Cardiac muscle cell (in vitro differentiated cells and primary cell): ENCODE measurements at regions not wholly inside any gene's neighbourhood (a gene's known extent, or its start where the extent isn't known, plus 50 kb on each side); places are given as distances from the start of the nearest gene placed in this dataset.
A peak's percentile ranks its signal among the peaks of the same experiment; 100 is the strongest.

ENCODE experiments used
- DNase-seq, 2 donors: peaks; one replicate each; pipeline versions ENCODE4 v3.0.0 to v3.0.0-alpha.2; 2010 to 2017; ENCODE audit warnings: low read depth in 1 of 2, low spot score in 1 of 2
- H3K27ac ChIP-seq: fragments of 200-600 bp; sonication (generic); 2 replicates; pipeline ENCODE4 v1.5.1; 2016
- H3K27me3 ChIP-seq: fragments of 200-600 bp; sonication (generic); 2 replicates; pipeline ENCODE4 v1.6.0; 2016; ENCODE audit warnings: control low read depth
- H3K36me3 ChIP-seq: fragments of 200-600 bp; sonication (generic); 2 replicates; pipeline ENCODE4 v1.5.1; 2016; ENCODE audit warnings: control low read depth
- H3K4me1 ChIP-seq: fragments of 200-600 bp; sonication (generic); 2 replicates; pipeline ENCODE4 v1.8.1; 2017; ENCODE audit warnings: low read depth, mild to moderate bottlenecking, mixed run types
- H3K4me3 ChIP-seq: fragments of 200-600 bp; sonication (generic); 2 replicates; pipeline ENCODE4 v1.5.1; 2016; ENCODE audit warnings: mild to moderate bottlenecking
- H3K9me3 ChIP-seq: fragments of 200-600 bp; sonication (generic); 2 replicates; pipeline ENCODE4 v1.5.1; 2017; ENCODE audit warnings: low read depth, mild to moderate bottlenecking, control low read depth
- CTCF ChIP-seq: IDR thresholded peaks from 2 replicates; pipeline ENCODE4 v1.5.1; 2012; ENCODE audit warnings: low read depth, mild to moderate bottlenecking, low read length

- Histone ChIP-seq H3K4me3 (no peak overlapping the region), H3K4me1 (no peaks in the 10 kb centered on the region), H3K27ac (no peak overlapping the region), H3K36me3 (no peaks in the 10 kb centered on the region), H3K27me3 (no peaks in the 10 kb centered on the region), H3K9me3 (no peaks in the 10 kb centered on the region)
- TF ChIP-seq CTCF, result no peak
- no peak for DNase-seq
These were observed 268.2 kb upstream of the UMPS start for GRCh38 chr3:124461838-124462632.

GRCh38 chr3:124463234-124463633 is 267.0 kb upstream of the UMPS start:
- no peak overlapping the region for H3K27ac ChIP-seq
- no peak for DNase-seq
- H3K4me3 ChIP-seq, result no peak overlapping the region
- no peak for TF ChIP-seq CTCF
- H3K27me3 ChIP-seq, result no peaks in the 10 kb centered on the region
- no peaks in the 10 kb centered on the region for H3K4me1 ChIP-seq
- no peaks in the 10 kb centered on the region for H3K36me3 ChIP-seq
- no peaks in the 10 kb centered on the region for H3K9me3 ChIP-seq

- Histone ChIP-seq H3K27ac (no peak overlapping the region), H3K27me3 (no peaks in the 10 kb centered on the region), H3K36me3 (no peaks in the 10 kb centered on the region), H3K4me1 (no peaks in the 10 kb centered on the region), H3K9me3 (no peaks in the 10 kb centered on the region), H3K4me3 (no peak overlapping the region)
- peak; percentile 52 to 57 for DNase-seq
- TF ChIP-seq CTCF, result peak; percentile 99
These were observed 262.0 kb upstream of the UMPS start for GRCh38 chr3:124467980-124468902.

- H3K27ac ChIP-seq, result no peak overlapping the region
- H3K4me1 ChIP-seq, result no peaks in the 10 kb centered on the region
- H3K9me3 ChIP-seq, result no peaks in the 10 kb centered on the region
- no peaks in the 10 kb centered on the region for H3K27me3 ChIP-seq
- H3K4me3 ChIP-seq, result no peak overlapping the region
- no peaks in the 10 kb centered on the region for H3K36me3 ChIP-seq
- TF ChIP-seq CTCF, result no peak
- no peak for DNase-seq
These were observed 260.7 kb upstream of the UMPS start for GRCh38 chr3:124469555-124469954.

GRCh38 chr3:124478830-124479229 is 251.4 kb upstream of the UMPS start:
- Histone ChIP-seq H3K9me3 (no peaks in the 10 kb centered on the region), H3K27ac (no peak overlapping the region), H3K4me1 (no peaks in the 10 kb centered on the region), H3K36me3 (no peaks in the 10 kb centered on the region), H3K27me3 (no peaks in the 10 kb centered on the region), H3K4me3 (no peak overlapping the region)
- DNase-seq, result no peak
- no peak for TF ChIP-seq CTCF
